Bronchial epithelial cell (primary cell): ENCODE measurements at regions not wholly inside any gene's neighbourhood (a gene's known extent, or its start where the extent isn't known, plus 50 kb on each side); places are given as distances from the start of the nearest gene placed in this dataset.

Experiments used
- DNase-seq: peaks from one replicate; pipeline ENCODE4 v3.0.0-alpha.2; 2010; ENCODE audit warnings: low read depth
- FAIRE-seq: peaks from 2 replicates; lab custom pipeline; 2011; peaks lifted over from hg19 to GRCh38; lab: Jason Lieb, UNC
- H3K27me3 ChIP-seq: 2 replicates; pipeline ENCODE4 v1.5.1; 2011; ENCODE audit warnings: low read length; ENCODE audit not compliant: control insufficient read depth, insufficient read depth
- H3K36me3 ChIP-seq: 2 replicates; pipeline ENCODE4 v1.5.1; 2011; ENCODE audit warnings: low read length; ENCODE audit not compliant: control insufficient read depth, insufficient read depth
- H3K4me3 ChIP-seq: 2 replicates; pipeline ENCODE4 v1.5.1; 2011; ENCODE audit warnings: mild to moderate bottlenecking, low read depth, low read length, control low read depth
- TF ChIP-seq, protein P1 (sequence below): IDR thresholded peaks from 2 replicates; pipeline ENCODE4 v1.5.1; 2011; ENCODE audit warnings: mild to moderate bottlenecking, moderate library complexity, low read length, control low read depth, inconsistent platforms; ENCODE audit not compliant: insufficient read depth, severe bottlenecking

DNA sequence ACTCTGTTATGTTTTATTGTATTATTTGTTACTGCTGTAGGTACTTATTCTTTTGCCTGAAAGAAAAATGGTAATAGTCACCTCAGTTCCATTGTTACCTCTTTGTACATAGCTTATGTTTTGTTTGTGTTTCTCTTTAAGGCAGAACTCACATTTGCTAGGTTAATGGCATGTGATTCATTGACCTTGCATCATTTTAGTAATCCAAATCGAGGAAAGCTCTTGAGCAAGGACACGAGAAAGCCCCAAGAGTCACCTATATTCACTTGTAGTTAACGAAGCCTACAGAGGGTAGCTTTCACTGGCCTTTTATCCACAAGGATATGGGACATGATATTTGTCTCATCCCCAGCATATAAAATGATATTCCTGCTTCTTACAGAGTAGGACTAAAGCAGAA, 1765.2 kb downstream of the NCAM2 start:
- TF ChIP-seq, protein P1, sequence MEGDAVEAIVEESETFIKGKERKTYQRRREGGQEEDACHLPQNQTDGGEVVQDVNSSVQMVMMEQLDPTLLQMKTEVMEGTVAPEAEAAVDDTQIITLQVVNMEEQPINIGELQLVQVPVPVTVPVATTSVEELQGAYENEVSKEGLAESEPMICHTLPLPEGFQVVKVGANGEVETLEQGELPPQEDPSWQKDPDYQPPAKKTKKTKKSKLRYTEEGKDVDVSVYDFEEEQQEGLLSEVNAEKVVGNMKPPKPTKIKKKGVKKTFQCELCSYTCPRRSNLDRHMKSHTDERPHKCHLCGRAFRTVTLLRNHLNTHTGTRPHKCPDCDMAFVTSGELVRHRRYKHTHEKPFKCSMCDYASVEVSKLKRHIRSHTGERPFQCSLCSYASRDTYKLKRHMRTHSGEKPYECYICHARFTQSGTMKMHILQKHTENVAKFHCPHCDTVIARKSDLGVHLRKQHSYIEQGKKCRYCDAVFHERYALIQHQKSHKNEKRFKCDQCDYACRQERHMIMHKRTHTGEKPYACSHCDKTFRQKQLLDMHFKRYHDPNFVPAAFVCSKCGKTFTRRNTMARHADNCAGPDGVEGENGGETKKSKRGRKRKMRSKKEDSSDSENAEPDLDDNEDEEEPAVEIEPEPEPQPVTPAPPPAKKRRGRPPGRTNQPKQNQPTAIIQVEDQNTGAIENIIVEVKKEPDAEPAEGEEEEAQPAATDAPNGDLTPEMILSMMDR: no peak
- FAIRE-seq (no peak), DNase-seq (no peak)

DNA sequence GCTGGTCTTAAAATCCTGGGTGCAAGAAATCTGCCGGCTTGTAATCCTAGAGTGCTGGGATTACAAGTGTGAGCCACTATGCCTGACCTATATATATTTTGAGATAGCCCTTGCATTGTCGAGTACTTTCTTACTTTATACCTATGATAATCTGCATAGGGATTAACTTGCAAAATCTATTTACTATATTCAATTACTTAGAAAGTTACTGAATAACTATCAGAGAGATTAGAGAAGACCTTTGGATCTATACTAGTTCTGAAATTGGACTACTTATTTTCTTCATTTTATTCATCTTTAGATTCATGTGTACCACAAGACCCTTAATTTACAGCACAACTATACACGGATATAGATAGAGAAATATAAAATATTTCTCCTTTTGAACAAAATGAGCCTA, 1766.0 kb downstream of the NCAM2 start:
- Histone ChIP-seq H3K27me3 (no peaks in the 10 kb centered on the region), H3K36me3 (no peaks in the 10 kb centered on the region), H3K4me3 (no peak overlapping the region)
- DNase-seq (no peak), FAIRE-seq (no peak)
- TF ChIP-seq, protein P1: no peak

More for the DNA sequence above, 1765.2 kb downstream of the NCAM2 start:
- H3K4me3 ChIP-seq: no peak overlapping the region
- no peaks in the 10 kb centered on the region for H3K36me3 ChIP-seq
- H3K27me3 ChIP-seq: no peaks in the 10 kb centered on the region

DNA sequence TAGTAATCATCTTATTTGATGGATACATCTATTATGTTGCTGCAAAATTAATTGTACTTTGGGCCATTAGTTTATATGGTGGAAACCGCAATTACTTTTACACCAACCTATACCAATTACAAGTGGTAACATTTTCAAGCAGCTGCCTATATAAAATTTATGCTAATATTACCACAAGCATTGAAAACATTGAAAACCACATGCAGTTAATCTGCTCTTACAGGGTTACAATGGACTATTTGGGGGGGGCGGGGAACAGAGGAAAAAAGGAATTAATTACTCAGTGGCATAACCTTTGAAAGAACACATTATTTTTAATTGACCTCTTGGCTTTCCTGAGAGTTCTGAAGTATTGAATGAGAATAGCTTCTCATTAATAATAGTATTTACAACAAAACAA, 1793.2 kb downstream of the NCAM2 start:
- no peak overlapping the region for H3K4me3 ChIP-seq
- no peaks in the 10 kb centered on the region for H3K36me3 ChIP-seq
- TF ChIP-seq, protein P1: no peak
- FAIRE-seq: no peak
- no peaks in the 10 kb centered on the region for H3K27me3 ChIP-seq
- no peak for DNase-seq

DNA sequence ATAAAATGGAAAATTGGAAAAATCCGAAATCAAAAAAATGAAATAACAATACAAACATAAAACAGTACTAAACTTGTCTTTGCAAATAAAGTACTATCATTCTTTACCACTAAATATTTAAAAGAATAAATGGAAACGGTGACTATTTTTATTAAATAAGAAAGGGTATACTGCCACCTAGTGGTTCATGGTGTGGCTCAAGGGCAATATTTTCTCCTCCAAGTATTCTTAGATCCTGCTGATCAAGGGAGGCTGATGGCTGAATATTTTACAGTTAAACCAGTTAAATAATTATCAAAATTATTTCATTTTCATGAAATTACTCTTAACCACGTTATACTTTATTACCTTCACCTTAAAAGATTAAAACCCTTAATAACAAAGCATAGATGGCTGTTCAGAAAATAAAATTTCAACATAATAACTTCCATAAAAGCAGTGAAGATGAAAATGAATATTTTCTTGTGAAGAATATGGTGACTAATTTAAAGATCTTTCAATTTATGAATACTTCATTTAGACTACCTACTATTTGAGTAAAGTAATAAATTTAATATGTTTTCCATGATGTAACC, 1793.9 kb downstream of the NCAM2 start:
- DNase-seq: peak; percentile 25
- no peaks in the 10 kb centered on the region for H3K27me3 ChIP-seq
- TF ChIP-seq, protein P1: peak; percentile 42
- no peak overlapping the region for H3K4me3 ChIP-seq
- H3K36me3 ChIP-seq: no peaks in the 10 kb centered on the region
- no peak for FAIRE-seq

DNA sequence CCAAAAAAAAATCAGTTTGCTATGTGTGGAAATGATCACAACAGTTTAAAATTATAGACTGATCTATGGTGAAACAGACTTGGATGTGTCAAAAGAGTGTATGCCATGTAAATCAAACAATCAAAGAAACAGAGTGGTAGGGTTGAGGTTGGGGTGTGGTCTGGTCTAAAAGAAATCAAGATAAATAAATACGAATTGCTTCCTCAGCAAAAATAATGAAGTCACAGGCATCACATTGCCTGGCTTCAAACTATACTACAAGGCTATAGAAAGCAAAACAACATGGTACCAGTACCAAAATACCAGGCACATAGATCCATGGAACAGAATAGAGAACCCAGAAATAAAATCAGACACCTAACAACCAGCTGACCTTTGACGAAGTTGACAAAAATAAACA, 1796.9 kb downstream of the NCAM2 start:
- TF ChIP-seq, protein P1: no peak

DNA sequence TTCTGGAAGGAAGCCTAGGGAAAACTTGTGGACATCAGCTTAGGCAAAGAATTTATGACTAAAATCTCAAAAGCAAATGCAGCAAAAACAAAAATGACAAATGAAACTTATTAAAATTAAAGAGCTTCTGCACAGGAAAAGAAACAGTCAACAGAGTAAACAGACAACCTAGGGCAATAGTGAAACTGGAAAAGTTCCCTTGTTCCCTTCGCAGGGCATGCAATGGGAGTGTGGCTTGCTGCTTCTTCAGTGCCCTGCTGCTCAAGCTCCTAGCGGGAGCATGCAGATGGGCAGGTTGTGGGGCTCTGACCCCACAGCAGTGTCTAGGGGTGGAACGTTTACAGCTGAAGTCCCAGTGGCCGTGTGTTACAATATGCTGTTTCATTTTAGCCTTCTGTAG, 1797.4 kb downstream of the NCAM2 start:
- DNase-seq (no peak), FAIRE-seq (no peak)
- Histone ChIP-seq H3K27me3 (no peaks in the 10 kb centered on the region), H3K36me3 (no peaks in the 10 kb centered on the region), H3K4me3 (no peak overlapping the region)
- TF ChIP-seq, protein P1: no peak

More for the DNA sequence above, 1796.9 kb downstream of the NCAM2 start:
- H3K27me3 ChIP-seq: no peaks in the 10 kb centered on the region
- no peak for DNase-seq
- no peaks in the 10 kb centered on the region for H3K36me3 ChIP-seq
- H3K4me3 ChIP-seq: no peak overlapping the region
- FAIRE-seq: no peak
